COLO829 (cell line): ENCODE measurements at regions not wholly inside any gene's neighbourhood (a gene's known extent, or its start where the extent isn't known, plus 50 kb on each side); places are given as distances from the start of the nearest gene placed in this dataset.
"Not testable (repeated sequence)": the region's sequence is repeated elsewhere in the genome, so short reads cannot be mapped to it uniquely, and the experiment has no call there.

Source experiments
- DNase-seq: peaks from one replicate; pipeline ENCODE4 v3.0.0; 2012; ENCODE audit warnings: low spot score

DNA sequence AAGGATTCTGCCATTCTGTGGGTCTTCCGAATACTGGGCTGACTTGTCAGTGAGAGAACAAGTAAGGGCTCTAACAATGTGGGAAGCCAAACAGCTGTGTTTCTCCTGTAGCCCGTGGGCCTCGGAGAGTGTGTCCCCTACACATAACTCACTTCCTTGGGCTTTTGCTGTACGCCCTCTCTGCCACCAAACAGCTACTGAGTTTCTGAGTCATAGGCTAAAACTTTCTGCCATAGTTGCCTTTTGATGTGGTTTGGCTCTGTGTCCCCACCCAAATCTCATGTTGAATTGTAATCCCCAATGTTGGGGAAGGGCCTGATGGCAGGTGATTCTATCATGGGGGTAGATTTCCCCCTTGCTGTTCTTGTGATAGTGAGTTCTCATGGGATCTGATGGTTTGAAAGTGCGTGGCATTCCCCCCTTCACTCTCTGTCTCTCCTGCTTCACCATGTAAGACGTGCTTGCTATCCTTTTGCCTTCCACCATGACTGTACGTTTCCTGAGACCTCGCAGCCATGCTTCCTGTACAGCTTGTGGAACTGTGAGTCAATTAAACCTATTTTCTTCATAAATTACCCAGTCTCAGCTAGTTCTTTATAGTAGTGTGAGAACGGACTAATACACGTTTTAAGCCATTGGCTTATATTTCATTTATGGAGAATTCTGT is 194.8 kb upstream of the HMCN1 start:
- DNase-seq, result no peak

GRCh38 chr1:185538309-185538898 is 195.8 kb upstream of the HMCN1 start:
- DNase-seq, result not testable (repeated sequence)

- DNase-seq, result no peak
These were observed 196.6 kb upstream of the HMCN1 start for GRCh38 chr1:185537596-185537995.

DNA sequence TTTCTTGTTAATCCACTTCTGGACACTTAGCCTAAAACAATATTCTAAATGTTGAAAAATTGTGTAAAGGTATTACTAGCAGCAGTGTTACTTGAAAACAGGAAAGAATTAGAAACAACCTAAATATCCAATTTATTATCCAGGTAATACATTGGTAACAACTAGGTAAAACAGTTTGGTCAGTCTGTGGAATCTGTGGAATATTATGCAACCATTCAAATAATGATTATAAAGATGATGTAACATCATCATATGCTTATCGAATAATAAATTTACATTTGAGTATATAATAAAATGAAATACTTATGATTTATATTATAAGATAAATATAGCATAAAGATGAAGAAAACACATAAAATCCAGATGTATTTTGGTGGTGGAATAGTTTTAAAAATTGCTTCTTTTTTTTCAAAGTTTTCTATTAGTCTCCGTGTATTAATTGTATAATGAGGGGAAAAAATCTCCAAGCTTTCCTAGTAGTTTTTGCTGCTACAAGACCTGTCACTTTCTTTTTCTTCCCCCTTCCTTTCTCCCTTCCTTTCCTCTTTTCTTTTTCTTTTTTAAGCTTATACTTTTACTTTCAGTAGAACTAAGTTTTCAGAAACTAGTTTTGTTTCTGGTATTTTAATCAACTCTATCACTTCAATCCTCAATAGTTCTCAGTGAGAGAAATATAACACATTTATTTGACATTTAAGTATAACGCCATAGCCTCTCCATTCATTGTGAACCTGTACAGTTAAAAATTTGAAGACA is 197.8 kb upstream of the HMCN1 start:
- no peak for DNase-seq

- no peak for DNase-seq
These were observed 198.6 kb upstream of the HMCN1 start for GRCh38 chr1:185535621-185536020.

GRCh38 chr1:185534801-185535200 is 199.4 kb upstream of the HMCN1 start:
- DNase-seq, result no peak

- DNase-seq, result no peak
These were observed 200.6 kb upstream of the HMCN1 start for GRCh38 chr1:185533596-185533995.

- DNase-seq, result no peak
These were observed 201.3 kb upstream of the HMCN1 start for GRCh38 chr1:185532856-185533255.

DNA sequence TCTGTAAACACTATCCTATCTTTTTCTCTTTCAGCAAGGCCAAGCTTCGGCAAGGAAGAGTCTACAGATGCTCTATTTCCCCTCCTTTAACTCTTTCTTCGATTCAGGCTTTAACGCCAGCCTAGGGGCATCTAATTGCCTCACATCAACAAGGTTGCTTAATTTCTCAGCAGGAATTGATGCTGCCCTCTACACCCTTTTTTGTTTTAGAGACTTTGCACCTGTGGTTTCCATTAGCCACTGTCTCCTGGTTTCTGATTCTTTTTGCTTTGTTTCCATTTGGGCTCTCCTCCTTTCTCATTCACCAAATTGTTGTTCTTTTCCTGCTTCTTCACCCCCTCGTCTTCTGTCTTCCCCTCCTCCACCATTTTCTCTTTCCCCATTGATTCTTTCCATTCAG is 202.4 kb upstream of the HMCN1 start:
- no peak for DNase-seq

GRCh38 chr1:185530215-185530614 is 204.0 kb upstream of the HMCN1 start:
- DNase-seq, result no peak

DNA sequence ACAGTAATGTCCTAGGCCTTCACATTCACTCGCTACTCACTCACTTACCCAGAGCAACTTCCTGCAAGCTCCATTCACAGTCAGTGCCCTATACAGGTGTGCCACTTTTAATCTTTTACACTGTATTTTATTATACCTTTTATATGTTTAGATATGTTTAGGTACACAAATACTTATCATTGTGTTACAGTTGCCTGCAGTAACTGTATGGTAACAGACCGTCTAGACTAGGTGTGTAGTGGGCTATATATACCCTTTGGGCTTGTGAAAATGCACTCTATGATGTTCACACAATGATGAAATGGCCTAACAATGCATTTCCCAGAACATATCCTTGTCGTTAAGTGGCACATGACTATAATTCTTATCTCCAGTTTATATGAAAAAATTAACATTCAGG is 204.5 kb upstream of the HMCN1 start:
- no peak for DNase-seq

GRCh38 chr1:185528084-185528676 is 206.0 kb upstream of the HMCN1 start:
- DNase-seq, result no peak

DNA sequence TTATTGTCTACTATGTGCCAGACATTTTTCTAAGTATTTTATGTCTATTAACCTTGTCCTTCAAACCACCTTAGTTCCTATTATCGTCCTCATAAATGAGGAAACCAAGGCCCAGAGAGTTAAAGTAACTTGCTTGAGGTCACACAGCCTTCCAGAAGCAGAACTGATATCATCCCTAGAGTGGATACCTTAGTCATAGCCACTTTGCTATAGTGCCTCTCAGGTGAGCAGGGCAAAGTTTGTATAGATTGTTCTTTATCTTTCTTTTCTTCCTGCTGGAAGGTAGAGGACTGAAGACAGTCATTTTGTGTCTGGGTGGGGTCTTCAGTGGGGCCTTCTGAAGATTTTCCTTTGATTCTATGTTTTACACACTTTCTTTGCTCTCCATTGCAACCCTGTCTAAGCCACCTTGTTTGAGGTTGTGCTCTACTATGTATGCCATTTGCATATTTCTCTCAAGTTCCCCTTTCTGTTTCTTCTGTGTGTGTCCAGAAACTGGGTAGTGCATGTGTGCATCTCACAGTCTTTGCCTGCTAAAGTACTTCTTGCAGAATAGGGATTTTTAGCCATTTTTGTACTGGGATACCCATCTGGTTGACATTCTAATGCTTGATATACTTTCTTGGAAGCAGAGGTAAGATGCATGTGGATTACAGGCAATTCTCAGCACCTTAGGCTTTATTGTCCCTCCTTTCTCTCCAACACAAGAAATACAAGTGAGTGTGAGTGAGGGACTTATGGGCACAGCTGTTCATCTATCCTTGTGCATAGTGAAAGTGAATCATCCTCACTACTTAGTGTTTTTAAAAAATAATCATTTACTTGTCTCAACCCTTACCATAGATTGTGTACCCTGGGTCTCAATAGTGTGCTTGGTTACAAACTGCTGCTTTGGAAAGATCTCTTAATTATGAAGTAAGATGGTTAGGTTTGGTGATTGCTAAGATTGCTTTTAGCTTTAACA is 207.6 kb upstream of the HMCN1 start:
- no peak for DNase-seq

DNA sequence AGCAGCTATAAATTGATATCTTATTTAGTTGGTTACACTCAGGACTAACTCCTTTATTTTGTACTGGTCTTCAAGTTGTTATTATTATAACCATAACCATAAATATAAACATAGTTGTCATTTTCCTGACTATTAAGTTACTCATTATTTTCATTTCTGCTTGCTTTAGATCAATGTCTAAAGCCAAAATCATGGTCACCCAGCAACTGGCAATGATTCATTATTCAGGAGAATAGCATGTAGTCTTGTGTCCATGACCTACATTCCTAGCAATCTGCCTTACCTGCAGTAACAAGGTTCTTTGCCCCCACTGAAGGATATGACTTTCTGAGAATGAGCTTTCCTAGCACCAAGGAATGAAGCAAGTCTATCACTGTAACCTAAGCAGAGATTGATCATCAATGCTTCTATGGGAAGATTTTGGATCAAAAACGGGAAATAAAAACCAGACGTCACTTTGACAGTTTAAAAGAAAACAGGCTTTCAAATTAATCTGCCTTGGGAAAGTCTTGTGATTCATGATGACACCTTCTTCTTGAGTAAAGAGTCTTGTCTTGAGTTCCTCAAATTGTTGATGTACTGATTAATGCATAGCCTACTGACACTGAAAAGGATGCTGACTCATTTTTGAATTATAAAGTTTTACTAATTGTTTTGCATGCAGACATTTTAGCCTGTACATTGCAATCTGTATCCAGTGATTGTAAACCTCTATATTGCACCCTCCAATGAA is 203.3 kb upstream of the IVNS1ABP start:
- no peak for DNase-seq

GRCh38 chr1:185517808-185518419 is 200.9 kb upstream of the IVNS1ABP start:
- no peak for DNase-seq

DNA sequence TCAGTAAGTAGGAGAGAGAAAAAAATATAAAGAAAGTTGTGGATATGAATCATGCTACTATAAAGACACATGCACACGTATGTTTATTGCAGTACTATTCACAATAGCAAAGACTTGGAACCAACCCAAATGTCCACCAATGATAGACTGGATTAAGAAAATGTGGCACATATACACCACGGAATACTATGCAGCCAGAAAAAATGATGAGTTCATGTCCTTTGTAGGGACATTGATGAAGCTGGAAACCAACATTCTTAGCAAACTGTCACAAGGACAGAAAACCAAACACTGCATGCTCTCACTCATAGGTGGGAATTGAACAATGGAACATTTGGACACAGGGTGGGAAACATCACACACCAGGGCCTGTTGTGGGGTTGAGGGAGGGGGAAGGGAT is 200.3 kb upstream of the IVNS1ABP start:
- DNase-seq, result not testable (repeated sequence)

- no peak for DNase-seq
These were observed 198.7 kb upstream of the IVNS1ABP start for GRCh38 chr1:185515696-185516095.

DNA sequence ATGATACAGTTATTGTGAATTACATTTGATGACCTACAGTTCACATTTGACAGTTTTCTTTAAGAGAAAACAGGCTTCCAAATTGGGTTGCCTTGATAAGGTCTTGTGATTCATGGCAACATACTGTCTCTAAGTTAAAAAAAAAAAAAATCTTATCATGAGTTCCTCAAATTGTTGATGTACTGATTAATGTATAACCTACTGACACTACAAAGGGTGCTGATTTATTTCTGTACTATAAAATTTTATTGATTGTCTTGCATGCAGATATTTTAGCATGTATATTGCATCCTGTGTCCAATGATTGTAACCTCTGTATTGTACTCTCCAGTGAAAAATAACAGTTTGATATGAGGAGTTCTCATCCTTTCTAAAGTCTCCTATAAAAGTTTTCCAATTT is 197.3 kb upstream of the IVNS1ABP start:
- no peak for DNase-seq

- no peak for DNase-seq
These were observed 195.4 kb upstream of the IVNS1ABP start for GRCh38 chr1:185512442-185512841.

DNA sequence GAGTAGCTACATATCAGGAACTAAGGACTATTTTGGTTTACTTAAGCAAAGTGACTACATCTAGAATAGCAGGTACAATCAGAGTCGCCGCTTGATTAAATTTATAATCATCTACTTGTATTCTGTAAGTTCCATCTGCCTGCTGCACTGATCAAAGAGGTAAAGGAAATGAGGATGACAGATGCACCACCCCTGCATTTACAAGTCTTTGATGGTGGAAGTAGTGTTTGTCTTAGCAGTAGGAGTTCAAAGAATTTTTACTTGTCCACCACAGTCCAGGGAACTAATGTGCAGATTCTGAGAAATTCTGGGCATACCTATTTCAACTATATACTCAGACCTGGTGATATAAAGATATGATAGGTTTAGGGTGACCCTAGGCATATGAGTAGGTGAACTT is 184.1 kb upstream of the IVNS1ABP start:
- DNase-seq, result no peak
